HG02870 (cell line): ENCODE measurements at regions not wholly inside any gene's neighbourhood (a gene's known extent, or its start where the extent isn't known, plus 50 kb on each side); places are given as distances from the start of the nearest gene placed in this dataset.

Experiments
- ATAC-seq: cut with Tn5 transposase; IDR thresholded peaks from one replicate; pipeline ENCODE4 v1.9.1; 2021; ENCODE audit warnings: mild to moderate bottlenecking, moderate library complexity; ENCODE audit not compliant: unreplicated experiment

DNA sequence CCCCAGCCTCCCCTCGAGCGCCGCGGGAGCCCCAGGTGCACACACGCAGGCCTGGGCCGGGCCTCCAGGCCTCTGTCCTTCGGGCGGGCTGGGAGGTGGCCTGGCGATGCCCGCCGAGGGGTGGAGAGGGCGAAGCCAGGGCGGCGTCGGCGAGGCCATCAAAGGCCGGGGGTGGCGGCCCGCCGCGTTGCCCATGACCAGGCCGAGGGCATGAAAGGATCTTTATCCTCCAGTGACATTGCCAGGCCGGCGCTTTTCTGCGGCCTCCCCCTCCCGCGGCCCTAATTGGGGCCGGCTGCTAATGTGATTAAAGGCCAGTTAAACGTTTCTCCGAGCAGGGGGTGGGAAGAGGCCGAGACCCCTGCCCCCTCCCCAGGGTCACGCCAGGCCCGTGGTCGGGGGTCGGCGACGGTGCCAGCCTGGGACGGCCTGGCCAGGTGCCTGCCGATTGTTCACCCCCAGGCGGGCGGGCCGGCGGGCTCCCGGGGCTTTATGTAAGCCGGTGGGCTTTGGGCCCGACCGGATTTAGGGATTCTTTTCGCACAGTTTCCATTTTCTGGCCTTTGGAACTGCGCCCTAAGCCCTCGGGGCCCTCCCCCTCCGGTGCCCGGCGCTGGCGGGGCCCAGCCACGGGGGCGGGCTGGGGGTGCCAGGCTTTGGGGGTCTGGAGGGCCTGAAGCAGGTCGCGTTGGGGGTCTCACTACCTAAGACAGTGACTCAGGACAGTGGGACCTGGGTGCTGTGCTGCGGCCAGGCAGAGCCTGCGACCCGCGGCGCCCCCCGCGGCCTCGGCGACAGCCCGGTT lies 103.2 kb upstream of the DIO3 start:
- no peak for ATAC-seq

DNA sequence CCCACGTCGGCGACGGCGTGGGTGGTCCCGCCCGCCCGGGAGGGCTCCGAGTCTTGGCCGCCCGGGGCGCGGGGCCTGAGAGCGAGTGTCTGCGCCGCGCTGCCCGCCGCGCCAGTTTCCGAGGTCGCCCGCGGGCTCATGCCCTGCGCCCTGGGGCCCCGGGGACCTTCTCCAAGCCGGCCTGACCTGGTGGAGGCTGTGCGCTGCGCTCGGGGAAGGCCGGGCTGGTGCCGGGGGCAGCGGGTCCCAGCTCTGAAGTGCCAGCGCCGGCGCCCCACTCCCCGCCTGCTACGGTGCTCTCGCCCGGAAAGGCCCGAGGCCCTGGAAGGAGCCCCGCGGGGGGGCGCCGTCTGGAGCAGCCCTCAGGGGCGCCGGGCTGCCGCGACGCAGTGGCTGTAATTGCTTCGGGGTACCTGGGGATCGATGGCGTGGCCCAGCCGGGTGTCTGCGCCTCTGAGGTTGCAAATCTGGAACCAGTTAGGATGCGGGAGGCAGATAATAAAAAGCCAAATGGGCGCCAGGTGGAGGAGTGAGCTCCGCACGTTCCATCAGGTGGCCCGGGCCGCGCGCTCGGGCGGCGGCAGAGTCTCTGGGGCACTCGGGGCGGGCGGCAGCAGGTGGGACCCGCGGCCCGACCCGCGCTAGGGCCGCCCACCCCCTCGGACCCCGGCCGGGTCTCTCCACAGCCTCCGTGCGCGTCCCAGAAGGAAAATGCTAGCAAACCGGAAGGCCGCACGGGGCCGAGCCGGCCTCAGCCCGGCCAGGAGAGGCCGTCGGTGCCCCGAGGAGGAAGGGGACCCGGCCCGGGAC lies 102.3 kb upstream of the DIO3 start:
- ATAC-seq: no peak

DNA sequence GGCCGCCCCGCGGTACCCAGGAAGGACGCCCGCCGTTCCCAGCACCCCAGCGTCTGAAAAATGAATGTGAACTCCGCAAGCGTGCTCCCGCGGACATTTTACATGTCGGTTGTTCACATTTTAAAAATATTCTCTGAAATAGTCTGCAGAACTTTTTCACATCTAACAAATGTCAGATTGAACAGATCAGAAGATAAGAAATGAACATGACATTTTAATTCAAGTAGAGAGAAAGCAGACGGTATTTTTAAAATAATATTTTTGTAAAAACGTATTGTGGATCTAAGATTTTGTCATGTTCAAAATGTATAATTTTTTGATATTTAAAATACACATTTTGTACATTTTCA lies 101.8 kb upstream of the DIO3 start:
- ATAC-seq: no peak

DNA sequence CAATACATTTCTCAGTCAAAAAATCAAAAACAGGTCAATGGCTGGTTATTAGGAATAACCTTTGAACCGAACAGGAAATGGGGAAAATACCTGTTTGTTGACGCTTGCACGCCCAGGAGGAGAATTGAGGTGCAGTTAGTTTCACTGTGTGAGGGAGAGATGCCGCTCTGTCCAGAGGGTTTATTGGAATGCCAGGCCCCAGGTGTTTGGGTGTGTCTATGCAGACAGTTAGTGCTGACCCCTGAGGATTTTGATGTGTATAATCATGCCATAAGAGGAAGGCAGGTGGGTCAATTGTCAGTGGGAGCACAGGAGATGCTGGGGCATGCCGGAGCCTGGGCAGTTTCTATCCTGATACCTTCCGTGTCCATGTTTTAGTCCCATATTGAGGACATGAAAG lies 100.8 kb upstream of the DIO3 start:
- no peak for ATAC-seq

DNA sequence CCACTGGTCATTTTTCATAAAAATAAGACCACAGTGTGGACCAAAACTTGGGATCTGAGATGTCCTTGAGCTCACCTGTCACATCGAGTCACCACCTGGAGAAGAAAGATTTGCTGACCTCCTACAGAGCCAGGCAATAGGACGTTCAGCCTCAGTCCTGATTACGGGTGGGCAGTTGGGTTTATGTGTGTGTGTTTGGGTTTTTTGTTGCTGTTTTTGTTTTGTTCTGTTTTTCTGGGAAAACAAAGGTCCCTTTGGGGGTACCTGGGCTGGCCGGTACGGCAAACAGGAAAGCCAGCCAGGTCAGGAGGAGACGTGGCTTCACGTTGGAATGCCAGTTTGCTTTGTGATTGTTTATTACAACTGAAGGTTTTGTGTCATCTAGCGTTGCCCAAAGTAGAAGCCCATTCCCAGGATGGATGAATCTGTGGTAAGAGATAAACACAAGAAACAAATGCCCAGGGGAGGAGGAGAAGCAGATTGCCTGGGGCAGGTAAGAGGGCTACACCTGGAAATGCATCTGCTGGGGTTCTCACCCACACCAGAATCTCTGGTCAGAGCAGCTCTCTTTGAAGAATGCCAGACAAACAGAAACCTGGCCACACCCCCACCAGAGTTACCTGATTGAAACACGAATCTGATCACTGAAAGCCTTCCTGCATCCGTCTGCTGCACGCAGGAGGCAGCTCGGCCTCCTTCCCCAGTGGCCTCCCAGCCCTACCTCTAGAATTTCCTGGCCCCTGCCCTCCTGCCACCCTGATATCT lies 100.1 kb upstream of the DIO3 start:
- ATAC-seq: no peak

DNA sequence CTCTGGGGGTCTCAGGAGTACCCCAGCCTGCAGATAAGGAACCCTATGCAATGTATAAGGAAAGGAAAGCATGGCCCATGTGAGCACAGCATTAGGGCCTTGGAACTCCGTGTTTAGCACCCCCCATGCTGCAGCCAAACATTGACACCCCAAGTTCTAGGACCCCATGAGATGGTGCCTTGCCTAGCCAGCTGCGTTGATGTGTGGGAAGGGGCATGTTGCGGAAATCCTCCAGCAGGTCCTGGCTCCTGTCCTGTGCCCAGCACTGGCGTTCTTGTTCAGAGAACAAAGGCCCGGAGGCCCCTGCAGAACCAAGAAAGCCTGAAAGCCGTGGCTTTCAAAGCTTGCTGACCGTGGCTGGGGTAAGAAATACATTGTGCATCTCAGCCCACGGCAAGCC lies 99.4 kb upstream of the DIO3 start:
- no peak for ATAC-seq

DNA sequence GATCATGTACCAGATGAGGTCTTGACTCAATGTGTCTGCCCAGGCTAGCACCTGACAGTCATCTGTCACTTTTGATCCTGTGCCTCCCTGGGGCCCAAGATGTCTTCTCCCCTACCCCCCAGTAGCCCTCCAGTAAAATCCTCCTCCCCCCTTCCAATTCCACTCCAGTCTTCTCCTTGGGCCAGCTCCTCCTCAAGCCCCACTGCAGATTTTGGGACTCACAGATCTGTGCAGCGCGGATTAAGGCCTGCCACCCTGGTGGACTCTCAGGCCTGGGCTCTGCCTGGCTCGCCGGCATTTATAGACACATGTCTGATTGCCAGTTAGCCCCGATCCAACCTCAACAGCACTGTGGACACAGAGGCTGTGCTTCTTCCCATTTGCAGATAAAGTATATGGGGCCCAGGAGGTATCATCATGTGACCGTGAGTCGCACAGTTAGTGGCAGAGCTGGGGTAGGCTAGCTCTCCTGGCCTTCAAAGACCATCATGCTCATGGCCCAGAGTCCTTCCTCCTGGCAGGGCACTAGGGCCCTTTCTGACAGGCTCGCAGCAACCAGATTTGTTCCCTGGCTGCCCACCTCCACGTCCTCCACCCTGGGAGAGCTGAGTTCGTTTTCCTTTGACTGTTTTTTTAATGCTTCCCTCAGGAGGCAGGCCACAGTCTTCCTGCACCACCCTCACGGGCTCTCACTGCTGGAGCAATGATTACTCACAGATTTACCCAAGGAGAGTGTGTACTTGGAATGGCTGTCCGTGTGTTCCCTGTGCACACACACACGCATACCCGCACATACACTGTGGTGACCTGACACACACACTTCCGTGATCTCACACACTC lies 98.3 kb upstream of the DIO3 start:
- no peak for ATAC-seq

DNA sequence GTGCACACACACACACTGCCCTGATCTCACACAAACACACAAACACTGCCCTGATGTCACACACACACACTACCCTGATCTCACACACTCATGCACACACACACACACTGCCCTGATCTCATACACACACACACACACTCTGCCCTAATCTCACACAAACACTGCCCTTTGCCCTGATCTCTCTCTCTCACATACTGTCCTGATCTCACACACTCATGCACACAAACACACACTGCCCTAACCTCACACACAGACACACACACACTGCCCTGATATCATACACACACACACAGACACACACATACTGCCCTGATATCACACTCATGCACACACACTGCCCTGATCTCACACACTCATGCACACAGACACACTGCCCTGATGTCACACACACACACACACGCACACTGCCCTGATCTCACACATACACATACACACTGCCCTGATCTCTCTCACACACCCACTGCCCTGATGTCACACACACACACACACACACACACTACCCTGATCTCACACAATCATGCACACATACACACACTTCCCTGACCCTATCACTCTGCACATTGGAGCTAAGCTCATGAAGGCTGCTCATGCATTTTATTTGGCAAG lies 97.6 kb upstream of the DIO3 start:
- no peak for ATAC-seq

DNA sequence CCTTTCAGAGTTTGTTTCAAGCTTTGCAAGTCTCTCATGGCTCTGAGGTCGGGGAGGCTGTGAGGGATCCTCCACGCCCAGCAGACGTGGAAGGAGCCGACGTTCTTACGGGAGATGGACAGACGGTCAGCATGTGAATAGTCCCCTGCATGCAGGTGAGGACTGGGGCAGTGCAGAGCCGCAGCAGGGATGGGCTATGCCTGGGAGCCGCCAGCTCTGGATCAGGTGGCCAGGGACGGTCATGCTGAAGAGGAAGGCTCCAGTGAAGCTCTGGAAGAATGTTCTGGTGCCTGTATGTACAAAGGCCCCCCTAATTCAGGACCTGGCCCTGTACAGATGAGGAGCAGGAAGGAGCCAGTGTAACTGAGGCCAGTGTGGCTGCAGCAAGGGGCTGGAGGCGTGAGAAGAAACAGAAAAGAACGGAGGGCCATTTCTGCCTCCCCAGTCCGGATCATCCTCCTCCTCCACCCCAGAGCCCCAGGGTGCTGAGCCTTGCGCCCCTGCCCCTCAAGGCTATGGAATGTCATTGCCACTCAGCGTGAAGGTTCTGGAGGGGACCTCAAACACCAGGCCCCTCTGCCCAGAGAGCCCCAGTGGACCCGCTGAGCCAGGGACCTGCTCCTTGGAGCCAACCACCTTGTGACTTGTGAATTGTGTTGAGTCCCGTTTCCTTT lies 96.8 kb upstream of the DIO3 start:
- ATAC-seq: no peak

DNA sequence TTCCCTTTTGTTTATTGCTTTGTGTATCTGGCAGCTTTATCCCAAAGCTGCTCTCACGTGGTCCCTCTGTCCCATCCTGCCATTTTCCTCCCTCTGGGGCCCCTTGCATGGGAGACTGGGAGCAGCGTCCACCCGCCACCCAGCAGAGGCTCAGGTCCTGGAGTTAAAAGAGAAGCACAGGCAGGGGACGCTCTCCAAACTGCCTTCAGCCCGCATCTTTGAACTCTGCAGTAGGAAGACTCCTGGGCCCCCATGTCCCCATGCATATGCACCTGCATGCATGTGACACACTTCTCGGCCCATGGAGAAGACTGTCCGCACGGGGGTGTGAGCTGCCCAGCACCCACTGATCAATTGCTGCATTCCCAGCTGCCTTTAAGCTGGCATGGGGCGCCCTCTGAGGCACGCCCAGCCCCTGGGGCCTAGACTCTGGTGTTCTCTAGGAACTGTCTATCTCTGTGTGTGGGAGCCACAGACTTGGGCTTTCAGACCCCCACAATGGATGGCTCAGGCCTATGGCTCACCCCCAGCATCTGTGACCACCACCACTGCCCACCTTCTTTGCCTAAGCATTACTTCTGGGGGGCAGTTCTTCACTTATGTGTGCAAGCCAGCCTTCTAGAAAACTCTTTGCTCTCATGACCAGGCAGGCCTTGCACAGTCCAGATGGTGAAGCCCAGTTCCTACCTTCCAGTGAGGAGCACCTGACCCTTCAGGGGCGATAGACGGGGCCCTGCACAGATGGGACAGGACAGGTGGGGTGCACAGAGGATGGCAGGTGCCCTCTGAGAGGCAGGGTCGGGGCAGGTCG lies 96.1 kb upstream of the DIO3 start:
- ATAC-seq: no peak

DNA sequence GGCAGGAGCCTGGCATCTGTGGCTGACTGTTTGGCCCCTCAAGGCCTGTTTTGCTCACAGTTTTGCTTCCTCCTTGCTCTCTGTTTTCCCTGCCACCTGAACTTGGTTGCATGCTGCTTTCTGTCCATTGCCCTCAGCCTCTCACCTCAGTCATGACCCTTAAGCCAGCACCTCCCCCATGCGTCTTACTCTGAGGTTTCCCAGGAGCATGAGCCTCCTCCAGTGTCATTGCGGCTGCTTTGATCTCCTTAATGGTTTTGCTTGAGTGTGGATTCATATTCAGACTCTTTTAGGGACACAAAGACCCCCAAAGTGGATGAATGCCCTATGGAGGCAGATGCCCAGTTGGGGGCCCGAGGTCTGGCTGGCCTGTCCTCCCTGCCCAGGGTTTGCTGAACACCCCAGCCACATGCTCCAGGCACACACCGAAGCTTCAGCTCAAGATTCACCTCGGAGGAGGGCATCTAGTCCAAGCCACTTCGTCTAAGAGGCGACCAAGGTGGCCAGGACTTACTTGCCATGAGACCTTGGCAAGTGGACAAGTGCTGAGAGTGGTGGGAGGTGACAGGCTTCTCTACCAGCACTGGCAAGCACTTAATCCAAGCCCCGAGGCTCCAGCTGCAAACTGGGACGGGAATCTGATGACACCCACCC lies 95.4 kb upstream of the DIO3 start:
- no peak for ATAC-seq

DNA sequence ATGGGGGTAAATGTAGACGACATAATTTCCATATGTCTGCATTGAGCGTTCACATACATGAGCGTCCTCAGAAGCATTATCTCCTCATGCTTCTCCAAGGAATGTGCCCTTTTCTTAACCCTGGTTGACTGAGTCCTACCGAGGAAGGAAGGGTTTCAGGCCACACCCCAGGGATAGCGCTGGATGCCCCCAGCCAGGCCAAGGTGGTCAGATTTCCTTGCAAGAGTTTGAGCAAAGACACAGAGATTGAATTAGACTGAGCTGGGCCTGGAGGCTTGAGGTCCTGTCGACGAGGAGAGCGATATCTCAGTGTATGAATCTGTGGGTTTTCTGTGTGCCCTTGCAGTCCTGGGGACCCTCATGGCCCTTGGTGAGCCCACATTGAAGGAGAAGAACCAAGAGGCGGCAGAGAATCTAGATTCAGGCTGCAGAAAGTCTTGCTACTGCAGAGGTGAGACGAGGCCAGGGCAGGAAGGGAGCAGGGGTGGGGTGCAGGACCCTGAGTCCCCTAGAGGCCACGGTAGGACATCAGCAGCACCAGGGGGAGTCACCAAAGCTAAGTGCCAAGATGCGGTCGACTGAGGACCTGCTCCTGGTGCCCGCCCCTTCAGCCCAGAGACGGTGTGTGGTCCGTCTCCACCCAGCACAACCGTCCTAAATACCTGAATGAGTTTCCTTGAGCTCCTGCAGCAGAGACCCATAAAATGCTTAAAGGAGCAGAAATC lies 94.7 kb upstream of the DIO3 start:
- no peak for ATAC-seq

DNA sequence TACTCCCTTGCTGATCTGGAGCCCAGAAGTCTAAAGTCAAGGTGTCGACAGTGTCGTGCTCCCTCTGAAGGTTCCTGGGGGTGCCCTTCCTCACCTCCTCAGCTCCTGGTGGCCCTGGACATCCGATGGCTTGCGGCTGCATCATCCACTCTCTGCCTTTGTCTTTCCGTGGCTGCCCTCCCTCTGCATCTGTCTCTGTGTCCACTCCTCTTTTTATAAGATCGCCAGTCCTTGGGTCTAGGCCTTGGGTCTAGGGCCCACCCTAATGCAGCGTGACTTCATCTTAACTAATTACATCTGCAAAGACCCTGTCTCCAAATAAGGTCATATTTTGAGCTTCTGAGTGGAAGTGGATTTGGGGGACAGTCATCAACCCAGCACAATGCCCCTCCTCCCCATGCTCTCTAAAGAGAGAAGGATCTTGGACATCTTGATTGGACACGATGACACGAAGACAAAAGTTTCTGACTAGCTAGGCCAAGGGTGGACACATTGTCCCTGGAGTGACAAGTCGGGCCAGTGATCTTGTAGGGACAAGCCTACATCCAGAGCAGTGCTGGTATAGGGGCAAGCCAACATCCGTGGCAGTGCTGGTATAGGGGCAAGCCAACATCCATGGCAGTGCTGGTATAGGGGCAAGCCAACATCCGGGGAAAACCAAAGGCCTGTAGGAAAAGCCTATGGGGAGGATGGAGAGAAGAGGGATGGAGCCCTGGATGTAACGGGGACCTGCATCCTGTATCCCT lies 93.9 kb upstream of the DIO3 start:
- no peak for ATAC-seq

DNA sequence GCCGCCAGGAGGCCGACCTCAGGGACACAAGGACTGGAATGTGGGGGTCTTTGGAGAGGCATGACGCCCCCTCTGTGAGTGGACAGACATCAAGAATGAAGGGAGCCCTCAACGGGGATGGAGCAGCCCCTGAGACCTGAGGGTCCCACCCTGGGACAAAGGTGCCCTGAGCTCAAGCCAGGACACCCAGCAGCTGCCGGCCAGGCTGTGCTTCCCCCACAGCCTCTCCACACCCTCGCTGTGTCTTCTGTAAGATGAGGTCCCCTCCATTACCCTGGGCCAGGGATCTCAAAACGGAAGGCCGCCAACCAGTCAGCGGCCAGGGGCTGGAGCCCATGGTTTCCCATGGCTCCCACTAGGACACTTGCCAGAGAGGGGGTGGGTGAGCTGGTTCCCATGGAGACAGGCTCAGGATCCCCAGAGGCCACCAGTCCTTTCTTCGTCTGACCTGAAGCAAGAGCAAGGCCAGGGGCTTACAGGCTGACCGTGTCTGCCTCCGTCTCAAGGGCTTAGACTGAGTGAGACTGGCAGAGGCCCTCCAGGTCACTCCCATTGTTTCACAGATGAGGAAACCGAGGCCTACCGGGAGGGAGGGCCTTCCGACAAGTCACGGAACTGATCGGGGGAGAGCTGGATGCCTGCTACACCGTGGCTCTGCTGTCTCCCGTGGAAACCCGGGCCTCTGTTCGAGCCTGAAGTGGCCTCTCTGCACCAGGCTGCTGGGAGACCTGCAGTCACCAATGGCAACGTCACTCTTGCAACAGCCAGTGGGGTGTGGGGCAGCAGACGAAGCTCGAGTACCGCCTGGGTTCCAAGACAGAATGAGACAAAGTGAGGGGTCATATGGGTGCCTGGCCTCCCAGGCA lies 91.7 kb upstream of the DIO3 start:
- ATAC-seq: no peak

DNA sequence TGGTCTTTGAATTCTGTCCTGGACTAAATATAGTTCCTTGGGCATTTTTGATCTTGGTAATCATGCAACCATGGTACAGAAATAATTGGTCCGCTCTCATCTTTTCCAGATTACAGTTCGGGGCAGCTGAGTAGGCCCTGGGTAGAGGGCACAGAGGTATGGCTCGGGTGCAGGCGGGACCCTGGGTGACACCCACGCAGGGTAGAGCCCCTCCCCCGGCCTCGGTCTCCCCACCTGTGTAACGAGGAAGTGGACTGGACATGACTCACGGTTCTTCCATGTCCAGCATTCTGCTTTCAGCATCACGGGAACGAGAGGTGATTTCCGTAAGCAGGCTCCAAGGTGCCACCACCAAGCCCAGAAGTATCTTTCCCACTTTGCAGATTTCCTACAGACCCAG lies 91.0 kb upstream of the DIO3 start:
- no peak for ATAC-seq
